Urinary bladder (tissue), 3 donors: ENCODE measurements at regions not wholly inside any gene's neighbourhood (a gene's known extent, or its start where the extent isn't known, plus 50 kb on each side); places are given as distances from the start of the nearest gene placed in this dataset.

Experiments
- DNase-seq: peaks from one replicate; pipeline ENCODE4 v3.0.0-alpha.2; 2015; ENCODE audit errors: extremely low spot score
- H3K27ac ChIP-seq: one replicate; pipeline ENCODE4 v1.5.1; 2013; ENCODE audit warnings: low read depth, mild to moderate bottlenecking, moderate library complexity
- H3K36me3 ChIP-seq: one replicate; pipeline ENCODE4 v1.6.1; 2013; ENCODE audit warnings: mild to moderate bottlenecking, moderate library complexity; ENCODE audit not compliant: insufficient read depth
- H3K4me1 ChIP-seq: one replicate; pipeline ENCODE4 v1.6.1; 2013; ENCODE audit warnings: mild to moderate bottlenecking, moderate library complexity; ENCODE audit not compliant: insufficient read depth
- H3K4me3 ChIP-seq: one replicate; pipeline ENCODE4 v1.5.1; 2013; ENCODE audit warnings: low read depth, low read length
- WGBS: extraction: QIAGEN DNeasy Blood & Tissue Kit; methylation state at CpG from one replicate; pipeline ENCODE4 v1.1.7; 2013; 5-methylcytosine and 5-hydroxymethylcytosine counted together
- donor health status: healthy with polysubstance abuse.
- donor health status: healthy.

- DNase-seq, result no peak
- Histone ChIP-seq H3K4me3 (no peak overlapping the region), H3K4me1 (no peaks in the 10 kb centered on the region), H3K36me3 (no peaks in the 10 kb centered on the region), H3K27ac (no peak overlapping the region)
- WGBS, result 97% methylated on average over 2 of the region's 2 CpGs
These were observed 66.3 kb upstream of the NANOGP8 start for GRCh38 chr15:35151381-35151780.

- no peak for DNase-seq
- H3K27ac ChIP-seq, result no peak overlapping the region
- no peaks in the 10 kb centered on the region for H3K4me1 ChIP-seq
- H3K4me3 ChIP-seq, result no peak overlapping the region
- H3K36me3 ChIP-seq, result no peaks in the 10 kb centered on the region
- WGBS, result 70% methylated on average over 3 of the region's 3 CpGs
These were observed 65.3 kb upstream of the NANOGP8 start for GRCh38 chr15:35150361-35150760.

- WGBS, result 63% methylated on average over 1 of the region's 1 CpG
- no peaks in the 10 kb centered on the region for H3K36me3 ChIP-seq
- no peak overlapping the region for H3K27ac ChIP-seq
- no peak for DNase-seq
- H3K4me3 ChIP-seq, result no peak overlapping the region
- no peaks in the 10 kb centered on the region for H3K4me1 ChIP-seq
These were observed 60.2 kb upstream of the NANOGP8 start for GRCh38 chr15:35145336-35145735.

- 20% methylated on average over 3 of the region's 3 CpGs for WGBS
- no peaks in the 10 kb centered on the region for H3K4me1 ChIP-seq
- H3K36me3 ChIP-seq, result no peaks in the 10 kb centered on the region
- no peak for DNase-seq
- no peak overlapping the region for H3K27ac ChIP-seq
- no peak overlapping the region for H3K4me3 ChIP-seq
These were observed 57.5 kb upstream of the NANOGP8 start for GRCh38 chr15:35142578-35142977.

- DNase-seq, result peak; percentile 50
- Histone ChIP-seq H3K36me3 (no peaks in the 10 kb centered on the region), H3K4me1 (no peaks in the 10 kb centered on the region), H3K4me3 (no peak overlapping the region), H3K27ac (peak overlapping the region; percentile 23)
These were observed 56.8 kb upstream of the NANOGP8 start for GRCh38 chr15:35141743-35142471.

GRCh38 chr15:35139822-35140221 lies 54.7 kb upstream of the NANOGP8 start:
- Histone ChIP-seq H3K4me3 (no peak overlapping the region), H3K27ac (no peak overlapping the region), H3K4me1 (no peaks in the 10 kb centered on the region), H3K36me3 (no peaks in the 10 kb centered on the region)
- WGBS, result 94% methylated on average over 6 of the region's 6 CpGs
- DNase-seq, result no peak

- Histone ChIP-seq H3K4me1 (no peaks in the 10 kb centered on the region), H3K27ac (no peak overlapping the region), H3K4me3 (no peak overlapping the region), H3K36me3 (no peaks in the 10 kb centered on the region)
- no peak for DNase-seq
These were observed 52.1 kb upstream of the NANOGP8 start for GRCh38 chr15:35137190-35137574.

GRCh38 chr15:35136321-35137189 lies 51.5 kb upstream of the NANOGP8 start:
- no peak for DNase-seq
- Histone ChIP-seq H3K4me1 (no peaks in the 10 kb centered on the region), H3K36me3 (no peaks in the 10 kb centered on the region), H3K27ac (no peak overlapping the region), H3K4me3 (no peak overlapping the region)
- WGBS, result 62% methylated on average over 6 of the region's 6 CpGs
